Ecto neural progenitor cell (in vitro differentiated cells): ENCODE measurements at regions not wholly inside any gene's neighbourhood (a gene's known extent, or its start where the extent isn't known, plus 50 kb on each side); places are given as distances from the start of the nearest gene placed in this dataset.

Experiments
- DNase-seq: peaks from one replicate; pipeline ENCODE4 v3.0.0-alpha.2; 2018; ENCODE audit warnings: low spot score

DNA sequence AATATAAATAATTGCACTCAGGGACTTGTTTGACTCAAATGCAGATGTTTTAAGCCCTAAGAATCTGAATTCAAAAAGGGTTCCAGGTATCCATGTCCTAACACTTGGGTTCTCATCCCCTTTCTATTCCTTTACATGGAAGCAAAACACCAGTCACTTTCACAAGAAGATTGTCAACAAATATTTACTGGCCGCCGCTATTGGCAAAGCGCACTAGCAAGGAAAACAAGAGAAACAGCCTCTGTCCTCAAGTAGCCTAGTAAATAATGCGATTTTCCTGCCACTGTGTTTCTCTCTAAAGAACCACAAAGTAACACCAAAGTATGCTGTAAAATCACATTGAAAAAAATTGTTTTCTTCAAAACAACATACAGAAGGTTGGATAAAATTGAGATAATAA lies 66.7 kb upstream of the EZH2 start:
- DNase-seq: no peak

DNA sequence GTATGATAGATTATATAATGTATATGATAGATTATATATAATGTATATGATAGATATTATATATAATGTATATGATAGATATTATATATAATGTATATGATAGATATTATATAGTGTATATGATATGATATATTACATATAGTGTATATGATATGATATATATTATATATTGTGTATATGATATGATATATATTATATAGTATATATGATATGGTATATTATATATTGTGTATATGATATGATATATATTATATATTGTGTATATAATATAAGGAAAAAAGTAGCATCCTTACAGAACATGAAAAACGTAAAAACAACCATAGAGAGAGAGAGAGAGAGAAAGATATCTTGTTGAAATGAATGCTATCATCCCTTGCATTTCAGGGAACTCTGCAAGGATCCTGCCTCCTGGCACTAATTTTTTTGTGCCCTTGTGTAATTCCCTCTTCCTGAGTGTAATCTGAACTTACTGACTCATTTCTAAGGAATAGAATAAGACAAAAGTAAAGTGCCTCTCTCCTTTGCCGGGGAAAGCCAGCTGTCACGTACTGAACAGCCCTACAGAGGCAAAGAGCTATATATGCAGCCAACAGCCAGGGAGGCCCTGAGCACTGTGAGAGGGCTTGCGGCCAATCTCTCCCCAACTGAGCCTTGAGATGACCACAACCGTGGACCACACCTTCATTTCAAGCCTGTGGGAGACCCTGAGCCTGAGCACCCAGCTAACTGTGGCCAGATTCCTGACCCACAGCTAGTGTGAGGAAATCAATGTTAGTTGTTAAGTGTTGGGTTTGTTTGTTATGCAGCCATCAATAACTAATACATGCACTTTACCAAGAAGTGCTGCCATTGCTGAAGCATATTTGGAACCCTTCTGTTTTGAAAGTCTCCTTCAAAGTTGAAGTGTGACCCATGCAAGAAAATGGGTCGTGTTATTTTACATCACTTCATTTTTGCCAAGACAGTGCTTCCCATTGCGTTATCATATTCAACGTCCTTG lies 61.1 kb upstream of the EZH2 start:
- no peak for DNase-seq

DNA sequence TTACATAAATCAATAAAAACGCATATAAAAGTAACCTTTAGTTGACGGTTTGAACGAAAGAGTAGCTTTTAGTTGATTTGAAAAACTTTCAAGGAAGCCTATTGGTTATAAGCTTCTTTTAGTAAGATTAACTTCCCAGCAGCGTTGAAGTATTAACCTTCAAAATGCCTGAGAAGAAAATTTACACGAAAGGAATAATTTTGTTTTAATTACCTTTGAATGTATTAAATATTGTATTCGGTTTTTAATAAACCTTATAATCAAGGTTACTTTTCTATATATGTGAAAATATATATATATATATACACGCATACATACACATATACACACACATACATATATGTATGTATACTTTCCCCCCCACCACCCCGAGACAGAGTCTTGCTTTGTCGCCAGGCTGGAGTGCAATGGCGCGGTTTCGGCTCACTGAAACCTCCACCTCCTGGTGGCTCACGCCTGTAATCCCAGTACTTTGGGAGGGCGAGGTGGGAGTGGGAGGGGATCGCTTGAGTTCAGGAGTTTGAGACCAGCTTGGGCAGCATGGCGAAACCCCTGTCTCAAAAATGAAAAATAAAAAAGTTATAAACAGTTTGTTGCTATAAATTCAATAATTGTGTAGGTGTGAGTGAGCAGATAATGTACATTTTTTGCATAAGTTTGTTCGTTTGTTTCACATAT lies 57.6 kb upstream of the EZH2 start:
- peak; percentile 82 for DNase-seq

DNA sequence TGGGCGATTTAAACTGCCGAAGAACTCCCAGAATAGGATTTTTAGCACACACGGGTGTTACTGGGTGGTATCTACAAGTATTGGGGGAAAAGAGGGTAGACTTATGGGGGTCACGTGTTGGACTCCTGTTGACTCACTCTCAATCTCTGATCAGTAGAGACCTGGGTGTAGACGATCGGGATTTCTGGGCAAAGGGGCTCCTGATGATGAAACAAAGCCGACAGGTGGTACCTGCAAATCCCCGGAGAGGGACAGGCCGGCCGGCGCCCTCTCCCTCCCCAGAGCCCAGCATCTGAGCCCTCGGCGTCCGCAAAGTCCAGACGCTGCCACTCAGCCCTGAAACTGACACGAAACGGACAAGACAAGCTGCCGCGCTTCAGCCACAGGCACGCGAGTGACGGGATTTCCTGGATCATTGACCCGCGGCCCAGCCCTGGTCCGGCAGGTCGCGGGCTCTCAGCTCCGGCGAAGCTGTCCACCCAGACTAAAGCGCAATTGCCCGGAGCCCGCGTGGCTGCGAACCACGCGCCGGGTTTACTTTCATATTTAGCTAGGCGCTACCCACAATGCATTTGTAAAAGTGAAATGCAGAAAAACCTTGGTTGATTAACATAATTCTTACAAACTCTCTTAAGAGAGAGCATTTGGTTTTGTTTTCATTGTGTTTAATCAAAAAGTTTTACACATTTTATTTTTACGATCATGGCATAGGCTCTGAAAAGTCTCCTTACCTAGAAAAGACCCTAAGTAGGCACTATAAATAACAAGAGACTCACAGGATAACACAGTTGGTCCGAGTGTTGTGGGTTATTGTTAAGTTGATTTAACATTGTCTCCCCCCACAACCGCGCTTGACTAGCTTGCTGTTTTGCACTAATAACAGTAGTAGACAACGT lies 56.9 kb upstream of the EZH2 start:
- DNase-seq: peak; percentile 82

DNA sequence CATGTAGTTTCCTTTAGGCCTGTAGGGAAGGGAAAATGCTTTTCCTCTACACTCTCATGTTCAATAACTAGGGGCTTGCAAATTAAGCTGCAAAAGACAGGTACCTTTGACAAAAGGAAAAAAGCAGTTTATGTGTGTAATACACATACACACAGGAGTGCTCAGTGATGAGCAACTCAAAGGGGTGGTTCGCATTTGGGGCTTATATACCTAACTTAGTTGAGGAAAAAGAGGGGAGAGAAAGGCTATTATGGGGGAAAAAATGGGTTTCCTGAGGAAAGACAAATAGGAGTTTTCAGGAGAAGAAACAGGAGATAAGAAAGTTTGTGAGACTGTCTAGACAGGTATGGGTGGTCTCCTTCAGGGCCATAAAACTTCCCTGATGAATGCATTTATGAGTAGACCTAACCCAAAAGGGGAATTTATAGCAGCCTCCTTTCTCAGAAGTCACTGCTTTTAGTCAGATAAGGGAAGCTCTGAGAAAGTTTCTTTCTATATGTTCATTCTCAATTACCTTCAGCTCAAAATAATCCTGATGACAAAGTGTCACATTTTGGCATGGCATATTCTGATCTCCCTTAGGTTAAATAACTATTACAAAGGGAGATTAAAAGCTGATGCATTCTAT lies 55.2 kb upstream of the EZH2 start:
- no peak for DNase-seq

DNA sequence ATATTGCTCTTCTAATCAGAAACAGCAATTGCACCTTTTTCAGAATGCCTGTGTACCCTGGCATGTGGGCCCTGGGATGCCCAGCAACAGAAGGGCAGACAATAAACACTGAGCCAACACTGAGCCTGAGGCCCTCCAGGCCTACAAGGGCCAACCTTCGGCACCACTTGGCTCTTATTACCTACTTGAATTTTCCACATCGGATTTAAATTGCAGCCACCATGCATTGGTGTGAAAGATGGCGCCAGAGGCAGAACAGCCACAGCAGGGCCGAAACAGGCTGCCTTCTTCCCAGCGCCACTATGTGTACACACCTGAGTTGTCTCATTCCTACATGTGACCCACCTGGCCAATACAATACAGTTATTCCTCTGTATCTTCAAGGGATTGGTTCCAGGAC lies 51.4 kb upstream of the EZH2 start:
- no peak for DNase-seq
